Liver (tissue), 2 donors: ENCODE measurements at regions not wholly inside any gene's neighbourhood (a gene's known extent, or its start where the extent isn't known, plus 50 kb on each side); places are given as distances from the start of the nearest gene placed in this dataset.

Experiments
- JUND ChIP-seq, 2 donors: IDR thresholded peaks; 2 replicates each; pipeline ENCODE4 v1.6.1; 2016; ENCODE audit warnings: antibody characterized with exemption in 2 of 2
- RAD21 ChIP-seq, 2 donors: IDR thresholded peaks; 2 replicates each; pipeline ENCODE4 v1.6.1; 2016; ENCODE audit warnings: antibody characterized with exemption in 2 of 2, mild to moderate bottlenecking in 2 of 2
- TF ChIP-seq, protein P1 (sequence below): IDR thresholded peaks from 2 replicates; pipeline ENCODE4 v1.6.1; 2016; ENCODE audit warnings: antibody characterized with exemption, mild to moderate bottlenecking
- donor health status: healthy.

DNA sequence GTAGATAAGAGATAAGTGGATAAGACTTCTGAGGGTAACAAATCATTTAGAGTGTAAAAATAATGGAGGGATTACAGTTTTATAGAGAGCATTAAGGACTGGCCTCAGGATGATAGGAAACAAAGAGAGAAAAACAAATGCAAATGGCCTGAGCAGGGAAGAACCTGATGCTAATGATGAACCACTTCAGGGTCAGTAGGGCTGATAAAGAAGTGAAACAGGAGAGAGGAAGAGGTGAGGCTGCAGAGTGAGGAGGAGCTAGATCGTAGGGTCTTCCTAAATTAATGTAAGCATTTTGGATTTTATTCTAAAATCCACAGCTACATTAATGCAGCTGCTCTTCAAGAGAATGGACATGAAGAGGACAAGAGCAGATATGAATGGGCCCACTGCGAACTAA, 698.0 kb upstream of the MEF2C start:
- TF ChIP-seq RAD21 (IDR thresholded peaks at IDR 0.05) (no peak), JUND (IDR thresholded peaks at IDR 0.05) (no peak)
- TF ChIP-seq, protein P1, sequence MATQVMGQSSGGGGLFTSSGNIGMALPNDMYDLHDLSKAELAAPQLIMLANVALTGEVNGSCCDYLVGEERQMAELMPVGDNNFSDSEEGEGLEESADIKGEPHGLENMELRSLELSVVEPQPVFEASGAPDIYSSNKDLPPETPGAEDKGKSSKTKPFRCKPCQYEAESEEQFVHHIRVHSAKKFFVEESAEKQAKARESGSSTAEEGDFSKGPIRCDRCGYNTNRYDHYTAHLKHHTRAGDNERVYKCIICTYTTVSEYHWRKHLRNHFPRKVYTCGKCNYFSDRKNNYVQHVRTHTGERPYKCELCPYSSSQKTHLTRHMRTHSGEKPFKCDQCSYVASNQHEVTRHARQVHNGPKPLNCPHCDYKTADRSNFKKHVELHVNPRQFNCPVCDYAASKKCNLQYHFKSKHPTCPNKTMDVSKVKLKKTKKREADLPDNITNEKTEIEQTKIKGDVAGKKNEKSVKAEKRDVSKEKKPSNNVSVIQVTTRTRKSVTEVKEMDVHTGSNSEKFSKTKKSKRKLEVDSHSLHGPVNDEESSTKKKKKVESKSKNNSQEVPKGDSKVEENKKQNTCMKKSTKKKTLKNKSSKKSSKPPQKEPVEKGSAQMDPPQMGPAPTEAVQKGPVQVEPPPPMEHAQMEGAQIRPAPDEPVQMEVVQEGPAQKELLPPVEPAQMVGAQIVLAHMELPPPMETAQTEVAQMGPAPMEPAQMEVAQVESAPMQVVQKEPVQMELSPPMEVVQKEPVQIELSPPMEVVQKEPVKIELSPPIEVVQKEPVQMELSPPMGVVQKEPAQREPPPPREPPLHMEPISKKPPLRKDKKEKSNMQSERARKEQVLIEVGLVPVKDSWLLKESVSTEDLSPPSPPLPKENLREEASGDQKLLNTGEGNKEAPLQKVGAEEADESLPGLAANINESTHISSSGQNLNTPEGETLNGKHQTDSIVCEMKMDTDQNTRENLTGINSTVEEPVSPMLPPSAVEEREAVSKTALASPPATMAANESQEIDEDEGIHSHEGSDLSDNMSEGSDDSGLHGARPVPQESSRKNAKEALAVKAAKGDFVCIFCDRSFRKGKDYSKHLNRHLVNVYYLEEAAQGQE: no peak
